ENCODE measurements at regions not wholly inside any gene's neighbourhood (a gene's known extent, or its start where the extent isn't known, plus 50 kb on each side); places are given as distances from the start of the nearest gene placed in this dataset.

- DNase-seq, result no peak
Measured at GRCh38 chr4:116870686-116871085, 214.7 kb downstream of the TRAM1L1 start.

GRCh38 chr4:116866106-116866505, 219.3 kb downstream of the TRAM1L1 start:
- no peak for DNase-seq

GRCh38 chr4:116862592-116862991, 222.8 kb downstream of the TRAM1L1 start:
- no peak for DNase-seq

- DNase-seq, result no peak
Measured at GRCh38 chr4:116860891-116861290, 224.5 kb downstream of the TRAM1L1 start.

- no peak for DNase-seq
Measured at GRCh38 chr4:116849620-116850019, 235.8 kb downstream of the TRAM1L1 start.

GRCh38 chr4:116847616-116848015, 237.8 kb downstream of the TRAM1L1 start:
- no peak for DNase-seq

- no peak for DNase-seq
Measured at GRCh38 chr4:116839826-116840225, 245.6 kb downstream of the TRAM1L1 start.

- DNase-seq, result no peak
Measured at GRCh38 chr4:116838609-116839008, 246.8 kb downstream of the TRAM1L1 start.

- no peak for DNase-seq
Measured at GRCh38 chr4:116829187-116829586, 256.2 kb downstream of the TRAM1L1 start.

GRCh38 chr4:116824172-116824571, 261.2 kb downstream of the TRAM1L1 start:
- DNase-seq, result no peak

- no peak for DNase-seq
Measured at GRCh38 chr4:116811730-116812129, 273.6 kb downstream of the TRAM1L1 start.

- DNase-seq, result no peak
Measured at GRCh38 chr4:116796022-116796421, 289.4 kb downstream of the TRAM1L1 start.

- DNase-seq, result no peak
Measured at GRCh38 chr4:116788723-116789122, 296.7 kb downstream of the TRAM1L1 start.

GRCh38 chr4:116755051-116755450, 330.3 kb downstream of the TRAM1L1 start:
- DNase-seq, result no peak

- no peak for DNase-seq
Measured at GRCh38 chr4:116752027-116752426, 333.3 kb downstream of the TRAM1L1 start.

GRCh38 chr4:116736756-116737155, 348.6 kb downstream of the TRAM1L1 start:
- DNase-seq, result no peak

GRCh38 chr4:116734178-116734577, 351.2 kb downstream of the TRAM1L1 start:
- no peak for DNase-seq

GRCh38 chr4:116733370-116733769, 352.0 kb downstream of the TRAM1L1 start:
- DNase-seq, result no peak

GRCh38 chr4:116726523-116726922, 358.9 kb downstream of the TRAM1L1 start:
- DNase-seq, result no peak

GRCh38 chr4:116724249-116724648, 361.1 kb downstream of the TRAM1L1 start:
- no peak for DNase-seq

GRCh38 chr4:116705466-116705865, 379.9 kb downstream of the TRAM1L1 start:
- DNase-seq, result no peak

- no peak for DNase-seq
Measured at GRCh38 chr4:116702949-116703348, 382.4 kb downstream of the TRAM1L1 start.

- DNase-seq, result no peak
Measured at GRCh38 chr4:116688536-116688935, 396.8 kb downstream of the TRAM1L1 start.

GRCh38 chr4:116668190-116668589, 417.2 kb downstream of the TRAM1L1 start:
- no peak for DNase-seq

- DNase-seq, result no peak
Measured at GRCh38 chr4:116665716-116666115, 419.7 kb downstream of the TRAM1L1 start.

GRCh38 chr4:116664198-116664597, 421.2 kb downstream of the TRAM1L1 start:
- no peak for DNase-seq
